ENCODE measurements at regions not wholly inside any gene's neighbourhood (a gene's known extent, or its start where the extent isn't known, plus 50 kb on each side); places are given as distances from the start of the nearest gene placed in this dataset.

GRCh38 chr7:52074071-52074470, 757.5 kb upstream of the COBL start:
- Mint-ChIP-seq H3K27me3 (no peaks in the 10 kb centered on the region), H3K36me3 (ENCODE audit: low read depth) (no peaks in the 10 kb centered on the region), H3K27ac (no peak overlapping the region), H3K9me3 (no peaks in the 10 kb centered on the region), H3K4me1 (ENCODE audit: low read depth) (no peaks in the 10 kb centered on the region), H3K4me3 (no peak overlapping the region)
- DNase-seq (no peak), ATAC-seq (ENCODE audit: poor library complexity) (no peak)
- no peaks in the 10 kb centered on the region for H3K36me3 ChIP-seq (ENCODE audit: insufficient read depth, low read length)
- no peaks in the 10 kb centered on the region for H3K4me1 ChIP-seq (ENCODE audit: insufficient read depth, low read length)
- H3K9me3 ChIP-seq (ENCODE audit: control insufficient read depth in 1 of 2, insufficient read depth in 1 of 2, low read length in 2 of 2) = peaks cover 4 to 11% of the 10 kb centered on the region in 2 experiments
- no peak overlapping the region for H3K4me3 ChIP-seq (ENCODE audit: low read length)
- no peak overlapping the region for H3K27ac ChIP-seq (ENCODE audit: low read depth in 1 of 2, low read length in 2 of 2)
- no peaks in the 10 kb centered on the region for H3K27me3 ChIP-seq (ENCODE audit: control insufficient read depth in 1 of 2, insufficient read depth in 2 of 2, low read length in 2 of 2)
- ChIA-PET CTCF (no interaction called here), POLR2A (no interaction called here)
- intact Hi-C loops (cut with DNase I, micrococcal nuclease) = no loop called here
- TF ChIP-seq CTCF (IDR thresholded peaks at IDR 0.05) = no peak

GRCh38 chr7:52071744-52072143, 755.1 kb upstream of the COBL start:
- no peaks in the 10 kb centered on the region for H3K36me3 Mint-ChIP-seq (ENCODE audit: low read depth)
- intact Hi-C loops (cut with DNase I, micrococcal nuclease) = no loop called here
- ChIA-PET POLR2A (no interaction called here), CTCF (no interaction called here)
- no peak overlapping the region for H3K27ac Mint-ChIP-seq
- H3K4me1 Mint-ChIP-seq (ENCODE audit: low read depth) = no peaks in the 10 kb centered on the region
- peak; percentile 19 for TF ChIP-seq CTCF (IDR thresholded peaks at IDR 0.05)
- DNase-seq (no peak), ATAC-seq (ENCODE audit: poor library complexity) (no peak)
- Histone ChIP-seq H3K9me3 (ENCODE audit: control insufficient read depth in 1 of 2, insufficient read depth in 1 of 2, low read length in 2 of 2) (peaks cover 0 to 3% of the 10 kb centered on the region in 2 experiments), H3K27me3 (ENCODE audit: control insufficient read depth in 1 of 2, insufficient read depth in 2 of 2, low read length in 2 of 2) (no peaks in the 10 kb centered on the region), H3K36me3 (ENCODE audit: insufficient read depth, low read length) (no peaks in the 10 kb centered on the region), H3K4me1 (ENCODE audit: insufficient read depth, low read length) (no peaks in the 10 kb centered on the region), H3K4me3 (ENCODE audit: low read length) (no peak overlapping the region), H3K27ac (ENCODE audit: low read depth in 1 of 2, low read length in 2 of 2) (no peak overlapping the region)
- no peaks in the 10 kb centered on the region for H3K27me3 Mint-ChIP-seq
- no peak overlapping the region for H3K4me3 Mint-ChIP-seq
- H3K9me3 Mint-ChIP-seq = no peaks in the 10 kb centered on the region

GRCh38 chr7:52064493-52064892, 747.9 kb upstream of the COBL start:
- no peaks in the 10 kb centered on the region for H3K4me1 Mint-ChIP-seq (ENCODE audit: low read depth)
- intact Hi-C loops (cut with DNase I, micrococcal nuclease) = no loop called here
- no peak overlapping the region for H3K27ac ChIP-seq (ENCODE audit: low read depth in 1 of 2, low read length in 2 of 2)
- DNase-seq = no peak
- CTCF ChIA-PET = no interaction called here
- H3K36me3 Mint-ChIP-seq (ENCODE audit: low read depth) = no peaks in the 10 kb centered on the region
- H3K9me3 ChIP-seq (ENCODE audit: control insufficient read depth in 1 of 2, insufficient read depth in 1 of 2, low read length in 2 of 2) = no peaks in the 10 kb centered on the region
- no peak for TF ChIP-seq CTCF (IDR thresholded peaks at IDR 0.05)
- H3K36me3 ChIP-seq (ENCODE audit: insufficient read depth, low read length) = no peaks in the 10 kb centered on the region
- no peak overlapping the region for H3K4me3 Mint-ChIP-seq
- H3K27me3 Mint-ChIP-seq = no peaks in the 10 kb centered on the region
- no peak for ATAC-seq (ENCODE audit: poor library complexity)
- H3K27ac Mint-ChIP-seq = no peak overlapping the region
- POLR2A ChIA-PET = no interaction called here
- no peaks in the 10 kb centered on the region for H3K4me1 ChIP-seq (ENCODE audit: insufficient read depth, low read length)
- peaks cover 1% of the 10 kb centered on the region for H3K9me3 Mint-ChIP-seq
- no peaks in the 10 kb centered on the region for H3K27me3 ChIP-seq (ENCODE audit: control insufficient read depth in 1 of 2, insufficient read depth in 2 of 2, low read length in 2 of 2)
- H3K4me3 ChIP-seq (ENCODE audit: low read length) = no peak overlapping the region

Measured in CD4-positive, alpha-beta T cell (primary cell).